CD4-positive, alpha-beta T cell (primary cell): ENCODE measurements at regions not wholly inside any gene's neighbourhood (a gene's known extent, or its start where the extent isn't known, plus 50 kb on each side); places are given as distances from the start of the nearest gene placed in this dataset.

Experiments used
- ATAC-seq: fragments of 200-7000 bp; cut with Tn5 transposase; one replicate; pipeline ENCODE4 v1.10.0; 2022; ENCODE audit warnings: mild to moderate bottlenecking; ENCODE audit not compliant: poor library complexity
- CTCF ChIA-PET: fragments of 350-600 bp; sonication (Branson Sonifier 250); formaldehyde crosslinking; loops from one replicate; lab custom pipeline; 2021; ENCODE audit warnings: antibody characterized with exemption, inconsistent platforms; lab: Charles Lee
- POLR2A ChIA-PET: fragments of 350-600 bp; sonication (Branson Sonifier 250); formaldehyde crosslinking; loops from one replicate; lab custom pipeline; 2021; ENCODE audit warnings: antibody characterized with exemption, inconsistent platforms; lab: Charles Lee
- DNase-seq, 14 experiments: peaks; one replicate each; pipeline ENCODE4 v3.0.0-alpha.2; 2013 to 2020; ENCODE audit warnings: mixed read lengths in 2 of 14
- H3K27ac ChIP-seq, 2 donors: one replicate each; pipeline versions ENCODE4 v1.5.1 to v1.7.0; 2013; ENCODE audit warnings: low read length in 2 of 2, low read depth in 1 of 2, mild to moderate bottlenecking in 1 of 2
- H3K27me3 ChIP-seq, 2 experiments: 1 replicate in 1 of 2; 2 replicates in 1 of 2; pipeline versions ENCODE4 v1.6.1 to v1.7.0; 2013; ENCODE audit warnings: low read length in 2 of 2, control low read depth in 1 of 2, mild to moderate bottlenecking in 1 of 2, moderate library complexity in 1 of 2; ENCODE audit not compliant: insufficient read depth in 2 of 2, control insufficient read depth in 1 of 2
- H3K36me3 ChIP-seq: one replicate; pipeline ENCODE4 v1.6.1; 2013; ENCODE audit warnings: low read length, control low read depth; ENCODE audit not compliant: insufficient read depth
- H3K4me1 ChIP-seq: one replicate; pipeline ENCODE4 v1.6.1; 2013; ENCODE audit warnings: low read length, control low read depth; ENCODE audit not compliant: insufficient read depth
- H3K4me3 ChIP-seq: one replicate; pipeline ENCODE4 v1.5.1; 2013; ENCODE audit warnings: mild to moderate bottlenecking, low read length, moderate library complexity
- H3K9me3 ChIP-seq, 2 experiments: 1 replicate in 1 of 2; 2 replicates in 1 of 2; pipeline versions ENCODE4 v1.6.1 to v1.7.0; 2013; ENCODE audit warnings: low read length in 2 of 2, mild to moderate bottlenecking in 2 of 2, control low read depth in 1 of 2, moderate library complexity in 1 of 2; ENCODE audit not compliant: control insufficient read depth in 1 of 2, insufficient read depth in 1 of 2
- H3K27ac Mint-ChIP-seq: one replicate; pipeline ENCODE4 v1.8.0; 2020; ENCODE audit warnings: mixed read lengths
- H3K27me3 Mint-ChIP-seq: one replicate; pipeline ENCODE4 v1.8.0; 2021; ENCODE audit warnings: mixed read lengths
- H3K36me3 Mint-ChIP-seq: one replicate; pipeline ENCODE4 v1.8.0; 2021; ENCODE audit warnings: low read depth, mixed read lengths
- H3K4me1 Mint-ChIP-seq: one replicate; pipeline ENCODE4 v1.8.0; 2021; ENCODE audit warnings: low read depth, mixed read lengths
- H3K4me3 Mint-ChIP-seq: one replicate; pipeline ENCODE4 v1.8.0; 2020; ENCODE audit warnings: mild to moderate bottlenecking, mixed read lengths
- H3K9me3 Mint-ChIP-seq: one replicate; pipeline ENCODE4 v1.8.0; 2020; ENCODE audit warnings: mixed read lengths
- CTCF ChIP-seq: fragments of 200-600 bp; IDR thresholded peaks from one replicate; pipeline ENCODE4 v1.8.0; 2022; ENCODE audit warnings: antibody characterized with exemption, mild to moderate bottlenecking
- intact Hi-C, 2 experiments: fragments of 100-400 bp; cut with DNase I in 1 of 2; cut with micrococcal nuclease in 1 of 2; formaldehyde crosslinking; loops; one replicate each; pipeline versions ENCODE4 v1.15.1 to v1.9.0; 2023 to 2025; cut with DNase I, micrococcal nuclease

DNA sequence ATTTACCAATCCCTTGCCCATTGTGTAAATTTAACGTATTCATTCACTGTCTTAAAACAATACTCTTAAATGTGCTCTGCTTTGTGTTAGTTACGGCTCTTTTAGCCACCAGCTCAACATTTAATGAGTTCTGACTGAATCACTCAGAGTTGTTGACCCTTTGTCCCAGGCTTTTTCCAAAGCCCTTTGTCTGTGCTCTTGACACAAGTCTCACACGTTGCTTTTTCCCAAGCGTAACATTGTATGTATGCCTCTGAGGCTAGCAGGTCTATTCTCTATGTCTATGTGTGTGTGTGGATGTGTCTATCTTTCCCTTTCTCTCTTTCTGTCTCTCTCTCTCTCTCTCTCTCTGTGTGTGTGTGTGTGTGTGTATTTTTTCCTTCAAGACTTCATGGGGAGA is 435.4 kb upstream of the GOLIM4 start:
- no peak for DNase-seq
- Mint-ChIP-seq H3K4me1 (no peaks in the 10 kb centered on the region), H3K9me3 (no peaks in the 10 kb centered on the region), H3K36me3 (no peaks in the 10 kb centered on the region), H3K4me3 (no peak overlapping the region), H3K27me3 (no peaks in the 10 kb centered on the region), H3K27ac (no peak overlapping the region)
- POLR2A ChIA-PET: no interaction called here
- no peak for ATAC-seq
- no peak overlapping the region for H3K27ac ChIP-seq
- H3K4me1 ChIP-seq: no peaks in the 10 kb centered on the region
- intact Hi-C loops: no loop called here
- H3K27me3 ChIP-seq: no peaks in the 10 kb centered on the region
- no peaks in the 10 kb centered on the region for H3K36me3 ChIP-seq
- no peaks in the 10 kb centered on the region for H3K9me3 ChIP-seq
- TF ChIP-seq CTCF: no peak
- H3K4me3 ChIP-seq: no peak overlapping the region
- CTCF ChIA-PET: no interaction called here

DNA sequence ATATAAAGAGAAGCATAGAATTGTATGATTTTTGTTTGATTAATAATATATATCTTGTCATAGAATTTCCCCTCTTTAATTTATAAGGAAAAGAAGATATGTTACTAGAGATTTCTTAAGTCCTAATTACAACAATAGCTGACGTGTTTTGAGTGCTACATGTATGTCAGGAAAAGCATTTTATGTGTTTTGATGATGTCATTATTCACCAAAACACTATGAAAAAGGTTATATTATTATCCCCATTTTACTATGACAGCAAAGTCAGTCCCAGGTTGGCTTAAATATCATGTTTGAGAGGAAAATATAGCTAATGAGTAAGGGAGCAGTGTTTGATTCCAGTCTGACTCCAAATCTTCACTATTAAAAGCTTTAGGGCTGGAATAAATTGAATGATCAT is 428.4 kb upstream of the GOLIM4 start:
- H3K4me1 ChIP-seq: no peaks in the 10 kb centered on the region
- intact Hi-C loops: no loop called here
- H3K4me3 Mint-ChIP-seq: no peak overlapping the region
- no peaks in the 10 kb centered on the region for H3K9me3 ChIP-seq
- H3K36me3 ChIP-seq: no peaks in the 10 kb centered on the region
- ChIA-PET CTCF (interaction anchor here (1.4 kb wide), 1 partner anchor 11 kb away, joined by 3 read pairs; no protein-coding TSS in a partner anchor), POLR2A (no interaction called here)
- no peak for TF ChIP-seq CTCF
- no peak overlapping the region for H3K27ac ChIP-seq
- H3K9me3 Mint-ChIP-seq: no peaks in the 10 kb centered on the region
- no peaks in the 10 kb centered on the region for H3K36me3 Mint-ChIP-seq
- DNase-seq (no peak), ATAC-seq (no peak)
- H3K27ac Mint-ChIP-seq: no peak overlapping the region
- no peaks in the 10 kb centered on the region for H3K4me1 Mint-ChIP-seq
- no peaks in the 10 kb centered on the region for H3K27me3 Mint-ChIP-seq
- no peaks in the 10 kb centered on the region for H3K27me3 ChIP-seq
- no peak overlapping the region for H3K4me3 ChIP-seq

GRCh38 chr3:168517249-168518071 is 421.7 kb upstream of the GOLIM4 start:
- TF ChIP-seq CTCF: no peak
- H3K4me3 ChIP-seq: no peak overlapping the region
- POLR2A ChIA-PET: no interaction called here
- Mint-ChIP-seq H3K27ac (no peak overlapping the region), H3K4me3 (no peak overlapping the region), H3K4me1 (no peaks in the 10 kb centered on the region), H3K36me3 (no peaks in the 10 kb centered on the region), H3K27me3 (no peaks in the 10 kb centered on the region), H3K9me3 (no peaks in the 10 kb centered on the region)
- intact Hi-C loops: no loop called here
- no peak overlapping the region for H3K27ac ChIP-seq
- no peak for DNase-seq
- no peak for ATAC-seq
- H3K4me1 ChIP-seq: no peaks in the 10 kb centered on the region
- peaks cover 0 to 3% of the 10 kb centered on the region in 2 experiments for H3K9me3 ChIP-seq
- H3K36me3 ChIP-seq: no peaks in the 10 kb centered on the region
- no peaks in the 10 kb centered on the region for H3K27me3 ChIP-seq
- CTCF ChIA-PET: no interaction called here
